ENCODE measurements at regions not wholly inside any gene's neighbourhood (a gene's known extent, or its start where the extent isn't known, plus 50 kb on each side); places are given as distances from the start of the nearest gene placed in this dataset.
A peak's percentile ranks its signal among the peaks of the same experiment; 100 is the strongest.

DNA sequence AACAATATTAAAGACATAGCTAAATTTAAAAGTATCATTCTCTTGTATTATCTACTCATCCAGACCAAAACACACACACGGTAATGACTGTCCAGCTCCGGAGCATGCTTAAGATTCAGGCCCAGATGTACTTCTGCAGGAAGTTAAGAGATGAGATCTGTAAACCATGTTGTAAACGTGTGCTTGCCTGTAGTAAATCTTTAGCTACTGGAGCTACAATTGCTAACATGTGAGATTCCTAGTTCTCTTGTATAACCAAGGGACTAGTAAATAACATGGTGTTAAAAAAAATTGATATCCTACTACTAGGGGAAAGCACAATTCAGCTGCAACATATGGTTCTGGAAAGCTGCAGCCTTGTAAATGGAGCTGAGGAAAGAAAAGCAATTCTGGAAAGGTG is 651.7 kb upstream of the CCDC54 start:
- FAIRE-seq: no peak

DNA sequence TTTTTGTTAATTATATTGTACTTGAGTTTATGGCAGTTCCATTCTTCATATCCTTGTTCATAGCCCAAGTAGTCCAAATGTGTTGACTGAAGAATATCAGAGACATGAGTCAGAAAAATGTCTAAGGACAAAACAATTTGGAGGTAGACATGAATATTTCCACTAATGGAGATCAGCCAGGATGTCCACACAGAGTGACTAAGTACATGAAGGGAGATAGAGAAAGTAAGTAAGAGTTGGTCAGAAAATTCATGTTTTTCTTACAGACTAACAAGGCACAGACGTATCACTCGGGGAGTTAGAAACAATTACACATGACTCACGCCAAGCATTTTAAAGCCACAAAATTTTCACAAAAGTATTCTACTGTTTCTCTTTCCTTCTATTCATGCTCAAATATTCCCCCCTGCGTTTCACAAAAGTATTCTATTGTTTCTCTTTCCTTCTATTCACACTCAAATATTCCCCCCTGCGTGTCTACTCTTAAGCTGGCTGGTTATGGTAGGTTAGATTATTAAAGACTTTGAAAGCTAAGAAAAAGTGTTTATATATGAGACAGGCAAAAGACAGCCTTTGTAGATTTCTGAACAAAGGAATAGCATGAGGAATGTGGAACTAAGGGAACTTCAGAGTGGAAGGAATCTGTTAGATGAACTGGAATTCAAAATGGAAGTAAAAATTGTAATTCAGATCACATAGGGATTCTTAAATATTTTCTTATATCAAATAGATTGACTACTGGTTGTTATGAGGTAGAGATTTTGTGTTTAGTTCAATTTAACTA is 648.7 kb upstream of the CCDC54 start:
- FAIRE-seq: no peak

DNA sequence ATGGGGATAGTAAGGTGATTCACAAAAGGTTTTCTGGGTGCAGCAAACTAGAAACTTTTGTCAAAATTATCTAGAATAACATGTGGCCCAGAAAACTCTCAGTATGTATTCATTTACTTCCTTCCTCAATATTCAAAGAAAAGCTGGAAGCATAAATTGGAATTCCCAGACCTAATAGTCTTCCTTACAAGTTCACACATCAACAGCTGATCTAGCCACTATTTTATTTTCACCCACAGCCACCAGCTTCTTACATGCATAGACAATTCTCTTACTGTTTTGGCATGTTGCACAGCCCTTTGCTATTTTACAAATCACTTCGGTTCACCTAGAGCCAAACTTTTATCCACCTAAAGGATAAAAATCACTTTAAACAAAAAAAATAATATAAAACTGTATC is 647.8 kb upstream of the CCDC54 start:
- FAIRE-seq: no peak

DNA sequence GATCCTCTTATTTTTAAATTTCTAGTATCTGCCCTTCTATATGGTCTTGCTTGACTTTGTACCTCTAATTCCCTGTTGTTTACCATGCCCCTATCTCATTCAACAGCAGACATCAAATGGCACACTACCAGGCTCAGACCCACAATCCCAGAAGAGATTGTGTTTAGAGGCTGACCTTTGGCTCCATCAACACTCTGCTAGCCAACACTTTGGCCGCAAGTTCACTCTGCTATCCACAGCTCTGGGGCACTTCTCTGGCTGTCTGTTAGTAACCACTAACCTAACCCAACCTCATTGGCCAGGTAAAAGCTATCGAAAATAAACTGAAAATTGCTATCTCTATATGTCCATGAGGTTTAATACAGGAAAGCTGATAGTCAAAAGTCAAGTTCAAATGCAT is 646.0 kb upstream of the CCDC54 start:
- no peak for FAIRE-seq

DNA sequence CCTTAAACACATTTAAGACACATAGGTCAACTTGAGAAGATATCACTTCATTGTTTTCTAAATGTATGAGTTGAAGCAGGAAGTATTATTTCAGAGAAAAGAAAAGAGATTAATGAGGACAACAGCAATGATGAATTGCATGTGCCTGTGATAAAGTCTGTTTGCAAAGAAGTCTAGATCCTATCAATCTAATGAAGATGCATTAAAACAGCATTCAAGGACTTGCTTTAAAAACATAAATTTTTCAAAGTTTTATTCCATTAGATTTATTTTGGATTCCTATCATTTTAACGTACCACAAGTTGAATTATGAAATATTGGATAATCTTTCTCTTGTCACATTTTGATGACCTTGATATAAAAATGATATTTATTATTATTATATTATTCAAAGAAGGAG is 642.5 kb upstream of the CCDC54 start:
- FAIRE-seq: peak; percentile 63

DNA sequence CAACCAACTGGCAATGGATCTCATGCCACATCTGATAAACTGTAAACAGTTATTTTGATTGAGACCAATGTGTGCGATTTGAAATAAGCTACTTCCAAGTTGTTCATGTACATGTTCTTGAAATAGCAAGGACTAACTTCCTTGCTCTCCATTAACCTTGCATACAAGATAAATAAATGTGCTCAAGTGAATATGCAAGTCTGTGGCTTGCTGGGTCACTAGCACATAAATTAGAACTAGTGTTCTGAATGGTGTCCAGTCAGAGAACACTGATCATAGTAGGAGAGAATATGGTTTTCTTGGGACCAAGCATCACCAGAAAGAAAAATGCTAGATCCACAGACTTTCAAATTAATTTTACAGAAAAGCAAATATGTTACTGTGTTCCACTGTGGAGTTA is 640.0 kb upstream of the CCDC54 start:
- FAIRE-seq: no peak

DNA sequence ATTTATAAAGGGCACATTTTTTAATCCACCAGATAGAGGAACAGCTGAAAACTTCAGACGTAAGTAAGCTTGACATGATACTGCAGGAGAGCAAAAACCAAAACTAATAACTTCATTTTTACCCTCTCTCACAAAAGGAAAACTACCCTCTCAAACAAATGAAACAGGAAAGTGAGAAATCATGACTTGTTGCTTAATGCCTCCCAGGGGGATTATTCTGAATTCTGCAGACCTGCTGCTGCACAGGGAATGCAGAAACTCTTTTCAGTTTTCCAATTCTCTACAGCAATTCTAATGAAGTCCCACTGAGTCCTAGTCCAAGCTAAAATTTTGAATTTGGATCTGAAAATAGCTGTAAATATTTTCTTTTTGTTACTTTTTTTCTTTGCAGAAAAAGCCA is 637.1 kb upstream of the CCDC54 start:
- FAIRE-seq: no peak

DNA sequence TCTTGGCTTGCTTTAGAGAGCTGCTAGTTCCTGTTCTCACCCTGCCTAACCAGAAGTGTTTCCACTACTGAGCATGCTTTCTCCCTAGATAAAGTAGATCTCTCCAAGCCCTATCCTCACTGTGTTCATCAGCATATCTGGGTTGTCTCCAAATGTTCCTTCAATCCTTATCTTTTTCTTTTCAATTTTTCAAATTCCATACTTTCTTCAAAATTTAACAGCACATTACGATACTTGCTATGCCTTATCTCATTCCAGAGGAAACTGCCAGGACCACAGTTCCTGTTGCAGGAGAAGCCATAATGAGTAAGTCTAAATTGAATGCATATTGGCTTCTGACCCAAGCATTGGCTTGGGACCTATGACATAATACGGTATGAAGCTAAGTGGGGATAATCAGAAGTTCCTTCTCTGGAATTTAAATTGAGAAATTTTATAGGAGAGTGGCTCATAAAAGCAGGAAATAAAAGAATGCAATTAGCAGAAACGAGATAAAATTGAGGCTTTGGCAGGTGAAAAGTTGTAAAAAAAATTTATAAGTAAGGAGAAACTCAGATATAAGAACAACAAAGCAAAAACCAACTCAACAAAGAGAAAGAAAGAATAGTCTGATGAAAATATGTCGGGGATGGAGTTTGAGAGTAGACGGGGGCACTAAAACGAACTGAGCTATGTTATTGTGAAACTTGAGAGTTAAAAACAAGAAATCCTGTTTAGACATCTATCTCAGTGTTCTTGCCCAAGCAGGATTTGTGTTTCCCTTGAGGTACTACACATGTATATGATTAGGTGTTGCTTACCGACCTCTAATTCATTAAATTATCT is 631.7 kb upstream of the CCDC54 start:
- FAIRE-seq: no peak

DNA sequence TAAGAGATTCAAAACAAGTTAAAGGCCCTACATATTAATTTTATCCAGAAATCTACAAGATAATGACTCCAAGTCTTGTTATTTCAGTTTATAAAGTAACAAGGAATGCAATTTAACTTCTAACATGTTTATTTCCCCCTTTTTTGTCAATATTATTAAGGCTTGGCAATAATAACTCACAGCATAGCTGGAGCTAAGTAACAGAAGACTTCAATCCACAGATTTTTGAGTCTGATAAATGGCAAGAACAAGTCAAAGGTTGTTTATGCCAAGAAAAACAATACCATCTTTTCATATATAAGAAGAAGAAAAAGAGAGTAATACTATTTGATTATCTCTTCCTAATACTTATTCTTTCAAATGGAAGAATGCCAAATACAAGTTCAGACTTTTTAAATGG is 631.0 kb upstream of the CCDC54 start:
- no peak for FAIRE-seq

DNA sequence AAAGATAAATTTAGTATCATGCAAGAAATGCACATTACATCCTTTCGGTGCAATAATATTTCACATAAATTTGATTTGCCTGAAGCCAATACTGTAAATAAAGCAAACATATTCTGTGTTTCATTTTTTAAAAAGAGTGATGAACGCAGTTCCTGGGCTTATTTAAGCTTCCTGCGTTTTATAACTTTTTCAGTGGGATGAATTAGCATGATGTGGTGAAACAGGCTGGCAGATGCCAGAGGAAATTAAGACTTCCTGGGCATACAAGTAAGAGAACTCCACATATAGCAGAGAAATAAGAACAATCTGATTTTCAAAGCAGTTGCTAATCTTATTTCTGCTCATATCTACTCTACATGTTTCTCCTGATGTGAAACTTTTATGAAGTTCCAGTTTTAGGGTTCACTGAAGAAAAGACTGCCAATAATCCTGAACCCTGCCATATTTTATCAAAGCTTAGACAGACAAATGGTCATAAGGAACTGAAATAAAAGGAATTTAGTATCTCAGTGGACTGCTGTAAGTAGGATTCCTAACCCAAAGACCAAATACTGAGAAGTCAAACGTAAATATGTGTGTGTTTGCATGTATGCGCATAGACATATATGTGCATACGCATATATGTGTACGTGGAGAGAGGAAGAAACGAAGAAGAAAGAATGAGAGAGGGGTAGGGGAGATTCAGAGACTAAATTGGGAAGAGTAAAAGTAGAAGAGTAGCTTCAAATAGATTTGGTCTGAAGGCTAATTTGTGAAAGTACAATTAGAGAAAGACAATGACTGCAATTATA is 628.6 kb upstream of the CCDC54 start:
- FAIRE-seq: no peak

DNA sequence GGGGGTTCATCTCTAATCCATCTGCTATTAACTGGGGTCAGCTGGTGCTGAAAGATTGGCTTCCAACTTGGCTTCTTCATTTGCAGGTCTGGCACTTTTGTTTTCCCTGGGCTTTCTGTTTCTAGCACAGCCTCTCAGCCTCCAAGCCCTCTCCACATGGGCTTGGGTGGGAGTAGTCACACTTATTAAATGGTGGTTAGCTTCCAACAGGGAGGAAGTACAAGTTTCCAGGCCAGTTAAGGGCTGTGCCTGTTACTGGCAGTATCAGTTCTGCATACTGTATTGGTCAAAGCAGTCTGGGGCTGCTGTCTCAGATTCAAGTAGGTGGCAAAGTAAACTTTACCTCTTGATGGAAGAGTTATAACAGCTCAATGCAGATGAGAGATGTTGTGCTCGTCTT is 627.1 kb upstream of the CCDC54 start:
- no peak for FAIRE-seq

DNA sequence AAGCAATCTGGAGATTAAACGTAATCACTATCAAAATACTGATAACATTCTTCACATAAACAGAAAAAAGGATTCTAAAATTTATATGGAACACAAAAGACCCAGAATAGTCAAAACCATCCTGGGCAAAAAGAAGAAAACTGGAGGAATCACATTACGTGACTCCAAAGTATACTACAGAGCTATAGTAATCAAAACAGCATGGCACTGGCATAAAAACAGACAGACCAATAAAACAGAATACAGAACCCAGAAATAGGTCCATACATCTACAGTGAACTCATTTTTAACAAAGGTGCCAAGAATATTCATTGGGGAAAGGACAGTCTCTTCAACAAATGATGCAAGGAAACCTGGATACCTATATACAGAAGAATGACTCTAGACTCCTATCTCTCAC is 621.9 kb upstream of the CCDC54 start:
- no peak for FAIRE-seq

DNA sequence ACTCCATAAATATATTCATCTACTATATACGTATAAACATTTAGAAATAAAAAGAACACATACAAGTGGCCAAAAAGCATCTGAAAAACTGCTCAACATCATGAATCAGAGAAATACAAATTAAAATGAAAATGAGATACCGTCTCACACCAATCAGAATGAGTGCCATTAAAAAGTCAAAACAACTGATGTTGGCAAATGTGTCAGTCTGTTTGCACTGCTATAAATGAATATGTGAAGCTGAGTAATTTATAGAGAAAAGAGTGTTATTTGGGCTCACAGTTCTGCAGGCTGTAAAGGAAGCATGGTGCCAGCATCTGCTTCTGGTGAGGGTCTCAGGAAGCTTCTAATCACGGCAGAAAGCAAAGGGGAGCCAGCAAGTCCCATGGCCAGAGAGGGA is 620.3 kb upstream of the CCDC54 start:
- no peak for FAIRE-seq

DNA sequence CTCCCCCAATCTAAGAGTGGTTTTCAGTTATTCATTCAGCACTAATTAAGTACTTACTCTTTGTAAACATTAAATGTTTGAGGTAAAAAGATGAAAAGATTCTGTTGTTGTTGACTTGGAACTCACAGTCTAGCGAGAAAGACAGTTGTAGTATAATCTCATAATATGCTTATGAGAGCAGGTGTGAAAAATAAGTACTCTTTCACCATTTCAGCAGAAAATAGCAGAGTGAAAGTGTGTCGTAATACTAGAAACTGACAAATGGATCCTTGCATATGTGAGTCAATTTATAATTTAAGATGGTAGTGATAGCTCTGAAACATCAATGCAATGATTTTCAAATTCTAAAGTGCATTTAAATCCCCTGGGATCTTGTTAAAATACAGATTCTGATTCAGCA is 618.8 kb upstream of the CCDC54 start:
- FAIRE-seq: no peak

DNA sequence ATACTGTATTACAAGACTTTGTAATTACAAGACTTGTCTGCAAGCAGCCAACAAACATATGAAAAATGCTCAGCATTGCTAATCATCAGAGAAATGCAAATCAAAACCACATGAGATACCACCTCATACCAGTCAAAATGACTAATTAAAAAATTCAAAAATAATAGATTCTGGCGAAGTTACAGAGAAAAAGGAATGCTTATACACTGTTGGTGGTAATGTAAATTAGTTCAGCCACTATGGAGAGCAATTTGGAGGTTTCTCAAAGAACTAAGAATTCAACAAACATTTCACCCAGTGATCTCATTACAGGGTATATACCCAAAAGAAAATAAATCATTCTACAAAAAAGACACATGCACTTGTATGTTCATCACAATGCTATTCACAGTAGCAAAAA is 617.5 kb upstream of the CCDC54 start:
- no peak for FAIRE-seq

DNA sequence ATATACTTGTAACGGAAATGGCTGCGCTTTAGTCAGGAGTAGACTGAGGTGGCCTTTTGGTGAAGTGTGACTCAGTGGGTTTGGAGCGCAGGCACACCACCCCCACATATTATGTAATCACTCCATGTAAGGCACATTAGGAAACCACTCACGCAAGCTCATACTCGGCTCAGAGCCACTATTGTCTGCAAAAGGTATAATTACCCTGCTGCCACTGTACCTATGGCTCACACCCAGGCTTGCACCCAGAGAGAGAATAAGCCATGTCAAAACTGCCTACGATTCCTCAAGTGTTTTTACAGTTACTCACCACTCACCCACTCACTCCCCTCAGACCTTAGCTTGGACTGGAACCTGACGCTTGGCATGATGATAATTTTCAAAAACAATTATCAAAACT is 611.9 kb upstream of the CCDC54 start:
- no peak for FAIRE-seq

DNA sequence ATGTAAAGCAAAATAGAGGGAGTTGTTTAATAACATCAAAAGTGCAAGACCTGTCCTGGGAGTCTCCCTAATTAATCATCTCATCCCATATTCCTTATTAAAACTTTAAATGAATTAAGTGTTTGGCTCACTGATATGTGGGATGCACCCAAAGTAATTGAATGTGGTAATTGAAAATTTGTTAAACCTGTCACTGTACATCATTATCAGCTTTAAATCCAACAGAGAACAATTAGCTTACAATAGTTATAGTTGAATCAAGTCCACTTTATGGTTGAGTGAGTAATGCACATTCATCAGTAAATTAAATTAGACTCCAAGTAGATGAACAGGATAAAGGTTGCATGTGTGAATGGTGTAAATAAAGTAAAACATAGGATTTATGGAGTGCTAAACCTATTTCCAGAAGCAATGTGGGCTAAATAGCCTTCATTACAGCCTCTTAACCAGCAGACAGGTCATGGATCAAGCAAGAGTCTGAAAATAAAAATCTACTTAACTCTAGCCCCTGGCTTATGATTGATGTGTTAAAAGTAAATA is 608.2 kb upstream of the CCDC54 start:
- no peak for FAIRE-seq

DNA sequence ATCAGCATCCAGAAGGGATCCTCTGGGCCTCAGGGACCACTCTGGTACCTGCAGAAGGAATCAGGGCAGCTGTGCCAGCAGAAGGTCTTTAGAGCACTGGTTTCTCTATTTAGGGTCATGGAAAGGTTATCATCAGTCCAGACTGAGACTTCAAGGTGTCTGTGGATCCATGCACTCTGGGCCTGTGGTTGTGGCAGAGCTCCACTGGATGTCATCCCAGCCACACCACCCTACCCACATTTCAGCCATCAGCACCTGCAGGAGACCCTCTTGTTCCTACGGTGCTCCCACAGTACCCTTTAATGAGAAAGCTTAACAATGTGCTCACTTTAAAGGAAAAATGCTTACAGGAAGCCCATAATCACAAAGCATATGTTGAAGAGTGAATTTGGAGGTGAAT is 603.4 kb upstream of the CCDC54 start:
- no peak for FAIRE-seq

DNA sequence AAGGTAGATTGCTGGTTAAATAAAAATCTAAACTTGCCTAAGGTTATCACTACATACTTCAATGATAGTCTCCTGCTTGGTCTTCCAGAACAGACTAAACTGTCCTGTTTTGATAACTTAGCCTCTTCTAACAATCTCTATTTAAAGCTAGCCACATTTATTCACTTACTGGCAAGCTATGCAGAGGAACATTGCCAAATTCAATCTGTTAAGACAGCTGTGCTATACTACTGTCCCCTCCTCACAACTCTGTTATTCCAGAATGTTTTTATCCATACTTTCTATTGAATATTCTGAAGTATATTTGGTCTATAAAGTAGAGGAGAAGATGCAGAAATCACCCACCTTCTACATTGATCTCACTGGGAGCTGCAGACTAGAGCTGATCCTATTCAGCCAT is 594.0 kb upstream of the CCDC54 start:
- FAIRE-seq: no peak

DNA sequence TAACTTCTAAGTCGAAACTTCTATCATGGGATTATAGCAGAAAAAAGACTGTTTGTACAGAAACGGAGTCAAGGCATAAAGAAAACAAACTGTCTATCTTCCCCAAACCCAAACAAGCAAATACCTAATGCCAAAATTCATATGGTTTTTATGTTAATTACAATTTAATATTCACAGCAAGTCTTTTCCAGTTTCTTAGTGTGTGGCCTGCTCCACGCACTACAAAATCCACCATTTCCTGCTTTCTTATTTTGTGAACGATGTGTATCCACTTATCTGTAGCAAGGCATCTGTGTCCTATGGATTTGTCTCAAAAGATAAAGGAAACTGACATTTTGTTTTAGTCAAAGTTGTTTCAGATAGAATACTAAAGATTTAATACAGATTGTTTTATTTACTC is 588.0 kb upstream of the CCDC54 start:
- no peak for FAIRE-seq

DNA sequence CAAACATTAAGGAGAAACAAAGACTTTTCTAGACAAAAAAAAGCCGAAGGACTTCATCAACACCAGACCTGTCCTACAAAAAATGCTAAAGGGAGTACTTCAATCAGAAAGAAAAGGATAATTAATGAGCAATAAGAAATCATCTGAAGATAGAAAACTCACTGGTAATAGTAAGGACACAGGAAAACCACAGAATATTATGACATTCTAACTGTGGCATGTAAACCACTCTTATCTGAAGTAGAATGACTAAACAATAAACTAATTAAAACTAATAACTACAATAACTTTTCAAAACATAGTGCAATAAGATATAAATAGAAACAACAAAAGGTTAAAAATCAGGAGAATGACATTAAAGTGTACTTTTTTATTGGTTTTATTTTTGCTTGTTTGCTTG is 584.5 kb upstream of the CCDC54 start:
- FAIRE-seq: no peak

DNA sequence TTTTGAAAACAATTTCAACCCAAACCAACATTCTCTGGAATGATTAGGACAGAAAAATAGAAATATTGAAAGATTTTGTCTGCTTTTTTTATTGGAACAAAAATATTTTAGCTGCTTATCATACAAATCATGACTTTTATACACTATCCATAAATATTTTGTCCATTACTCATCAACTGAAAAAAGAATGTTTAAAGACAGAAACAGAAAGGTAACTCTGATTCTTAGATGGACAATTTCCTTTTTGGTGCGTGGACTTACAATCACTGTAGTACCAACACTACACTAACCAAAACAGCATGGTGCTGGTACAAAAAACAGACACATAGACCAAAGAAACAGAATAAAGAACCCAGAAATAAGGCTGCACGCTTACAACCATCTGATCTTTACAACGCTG is 582.8 kb upstream of the CCDC54 start:
- no peak for FAIRE-seq

DNA sequence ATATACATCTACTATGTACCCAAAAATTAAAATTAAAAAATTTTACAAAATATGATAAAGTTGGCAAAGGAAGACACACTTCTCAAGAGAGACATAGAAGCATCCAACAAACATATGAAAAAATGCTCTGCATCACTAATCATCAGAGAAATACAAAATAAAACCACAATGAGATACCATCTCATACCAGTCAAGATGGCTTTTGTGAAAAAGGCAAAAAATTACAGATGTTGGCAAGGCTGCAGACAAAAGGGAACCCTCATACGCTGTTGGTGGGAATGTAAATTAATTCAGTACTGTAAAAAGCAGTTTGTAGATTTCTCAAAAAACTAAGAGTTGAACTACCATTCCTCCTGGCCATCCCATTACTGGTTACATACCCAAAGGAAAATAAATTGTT is 581.7 kb upstream of the CCDC54 start:
- no peak for FAIRE-seq

DNA sequence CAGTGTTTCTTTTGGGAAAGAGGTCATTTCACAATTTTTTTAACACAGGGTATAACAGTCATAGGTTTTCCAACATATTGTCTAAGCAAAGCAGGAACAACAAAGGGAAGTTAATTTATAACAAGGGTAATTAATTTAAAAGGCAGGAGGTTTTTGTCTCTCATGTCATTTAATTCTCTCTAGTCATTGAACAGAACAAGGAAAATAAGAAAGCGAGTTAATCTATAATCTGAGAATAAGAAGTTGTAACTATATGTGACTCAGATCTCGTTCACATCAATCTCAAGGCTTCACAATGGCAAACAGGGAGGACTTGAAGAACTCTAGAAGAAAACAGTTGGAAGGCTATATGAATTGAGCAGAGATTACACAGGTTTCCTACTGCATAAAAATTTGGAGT is 579.8 kb upstream of the CCDC54 start:
- no peak for FAIRE-seq

Measured in A204.1 (cell line).